ENCODE measurements at regions not wholly inside any gene's neighbourhood (a gene's known extent, or its start where the extent isn't known, plus 50 kb on each side); places are given as distances from the start of the nearest gene placed in this dataset.

DNA sequence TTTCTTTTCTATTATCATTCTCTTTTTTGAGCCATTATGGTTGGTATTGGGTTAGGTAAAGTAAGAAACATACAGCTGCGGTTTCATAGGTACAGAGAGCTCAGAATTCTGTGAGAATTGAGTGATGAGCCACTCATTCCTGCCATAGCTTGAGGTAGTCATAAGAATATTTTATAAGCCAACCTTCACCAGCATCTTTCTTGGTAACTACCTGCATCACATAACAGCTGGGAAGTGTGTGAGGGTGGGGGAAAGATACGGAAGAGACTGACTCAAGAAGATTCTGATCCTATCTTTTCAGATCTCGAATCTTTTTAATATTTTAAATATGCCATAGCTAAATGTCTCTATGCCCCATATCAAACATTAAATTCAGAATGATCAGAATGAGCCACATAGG lies 313.8 kb upstream of the DDX18 start:
- TF ChIP-seq, protein P1, sequence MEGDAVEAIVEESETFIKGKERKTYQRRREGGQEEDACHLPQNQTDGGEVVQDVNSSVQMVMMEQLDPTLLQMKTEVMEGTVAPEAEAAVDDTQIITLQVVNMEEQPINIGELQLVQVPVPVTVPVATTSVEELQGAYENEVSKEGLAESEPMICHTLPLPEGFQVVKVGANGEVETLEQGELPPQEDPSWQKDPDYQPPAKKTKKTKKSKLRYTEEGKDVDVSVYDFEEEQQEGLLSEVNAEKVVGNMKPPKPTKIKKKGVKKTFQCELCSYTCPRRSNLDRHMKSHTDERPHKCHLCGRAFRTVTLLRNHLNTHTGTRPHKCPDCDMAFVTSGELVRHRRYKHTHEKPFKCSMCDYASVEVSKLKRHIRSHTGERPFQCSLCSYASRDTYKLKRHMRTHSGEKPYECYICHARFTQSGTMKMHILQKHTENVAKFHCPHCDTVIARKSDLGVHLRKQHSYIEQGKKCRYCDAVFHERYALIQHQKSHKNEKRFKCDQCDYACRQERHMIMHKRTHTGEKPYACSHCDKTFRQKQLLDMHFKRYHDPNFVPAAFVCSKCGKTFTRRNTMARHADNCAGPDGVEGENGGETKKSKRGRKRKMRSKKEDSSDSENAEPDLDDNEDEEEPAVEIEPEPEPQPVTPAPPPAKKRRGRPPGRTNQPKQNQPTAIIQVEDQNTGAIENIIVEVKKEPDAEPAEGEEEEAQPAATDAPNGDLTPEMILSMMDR (conservative IDR thresholded peaks at IDR 0.05 in 1 of 2, IDR thresholded peaks at IDR 0.05 in 1 of 2; ENCODE audit: low read depth in 1 of 2, low read length in 2 of 2): no peak
- no peak for TF ChIP-seq EZH2 (IDR thresholded peaks at IDR 0.05; ENCODE audit: low read length, missing control alignments)

All from fibroblast of lung (primary cell).